Keratinocyte (primary cell): ENCODE measurements at regions not wholly inside any gene's neighbourhood (a gene's known extent, or its start where the extent isn't known, plus 50 kb on each side); places are given as distances from the start of the nearest gene placed in this dataset.

ENCODE experiments used
- CTCF ChIP-seq, 3 experiments: IDR thresholded peaks in 1 of 3; conservative IDR thresholded peaks in 1 of 3; optimal IDR thresholded peaks in 1 of 3; 2 replicates in 2 of 3; 3 replicates in 1 of 3; pipeline versions ENCODE3 to v1.5.1; 2011; ENCODE audit warnings: low read length in 3 of 3, mild to moderate bottlenecking in 3 of 3, moderate library complexity in 2 of 3, control low read depth in 1 of 3, inconsistent platforms in 1 of 3; ENCODE audit not compliant: insufficient read depth in 2 of 3; ENCODE audit errors: extremely low read depth in 1 of 3
- EZH2 ChIP-seq: IDR thresholded peaks from one replicate; pipeline ENCODE4 v1.6.1; 2012; ENCODE audit warnings: inconsistent platforms, mild to moderate bottlenecking, low read length, moderate library complexity

- no peak for TF ChIP-seq CTCF (optimal IDR thresholded peaks at IDR 0.05 in 1 of 3, IDR thresholded peaks at IDR 0.05 in 1 of 3, conservative IDR thresholded peaks at IDR 0.05 in 1 of 3; ENCODE audit: extremely low read depth in 1 of 3, insufficient read depth in 2 of 3, low read length in 3 of 3)
- TF ChIP-seq EZH2, result no peak
Observed at GRCh38 chr1:195606483-195606882, 1001.8 kb downstream of the KCNT2 start.
